K562 (cell line): ENCODE measurements at regions not wholly inside any gene's neighbourhood (a gene's known extent, or its start where the extent isn't known, plus 50 kb on each side); places are given as distances from the start of the nearest gene placed in this dataset.

ENCODE experiments used
- ATAC-seq: fragments of 200-7000 bp; cut with Tn5 transposase; 3 replicates; pipeline ENCODE4 v1.9.1; 2020; ENCODE audit warnings: moderate library complexity
- BruUV-seq: library from RNA; stranded (reverse); fragments of 400-500 nt; replicated peaks from 2 replicates; lab custom pipeline; 2021; lab: Mats Ljungman, UMichigan
- CTCF ChIA-PET: fragments of 300-600 bp; formaldehyde crosslinking; extraction: SDS; loops from one replicate; lab custom pipeline; 2021; ENCODE audit warnings: low intra/inter-chr PET ratio; lab: Yijun Ruan, JAX
- POLR2A ChIA-PET: fragments of 300-600, 350-650 bp; sonication (Branson Sonifier 250); formaldehyde crosslinking; extraction: SDS; loops from one replicate; lab custom pipeline; 2021; ENCODE audit warnings: antibody characterized with exemption, inconsistent platforms; lab: Yijun Ruan, JAX
- DNase-seq, 4 experiments: peaks; one replicate each; pipeline versions ENCODE4 v3.0.0 to v3.0.0-alpha.2; 2011 to 2018; ENCODE audit warnings: low spot score in 3 of 4, mixed read lengths in 3 of 4; ENCODE audit errors: extremely low read depth in 1 of 4
- FAIRE-seq: peaks from 2 replicates; lab custom pipeline; 2011; peaks lifted over from hg19 to GRCh38; lab: Jason Lieb, UNC
- H2AFZ ChIP-seq: 2 replicates; pipeline ENCODE4 v1.6.0; 2011; ENCODE audit warnings: low read depth, low read length, control low read depth, inconsistent platforms
- H3K27ac ChIP-seq: fragments of 200-600 bp; 3 replicates; pipeline ENCODE4 v1.8.0; 2011; ENCODE audit warnings: low read depth, mild to moderate bottlenecking, control low read depth, inconsistent platforms, low read length, moderate library complexity, mixed read lengths; ENCODE audit errors: extremely low read depth
- H3K27me3 ChIP-seq, 2 experiments: fragments of 300-600 bp in 1 of 2; 2 replicates in 1 of 2; 3 replicates in 1 of 2; pipeline versions ENCODE4 v1.6.0 to v1.8.0; 2011; ENCODE audit warnings: inconsistent platforms in 2 of 2, low read length in 2 of 2, mild to moderate bottlenecking in 1 of 2, mixed read lengths in 1 of 2, moderate library complexity in 1 of 2; ENCODE audit not compliant: control insufficient read depth in 2 of 2, insufficient read depth in 2 of 2
- H3K36me3 ChIP-seq: fragments of 300-600 bp; 3 replicates; pipeline ENCODE4 v1.8.0; 2011; ENCODE audit warnings: mild to moderate bottlenecking, low read length, inconsistent platforms; ENCODE audit not compliant: control insufficient read depth, insufficient read depth
- H3K4me1 ChIP-seq, 2 experiments: fragments of 200-600 bp in 1 of 2; replicated peaks in 1 of 2; 2 replicates in 1 of 2; 3 replicates in 1 of 2; pipeline versions ENCODE4 v1.5.1 to v1.8.0; 2011; ENCODE audit warnings: inconsistent platforms in 2 of 2, low read length in 2 of 2, mild to moderate bottlenecking in 1 of 2, mixed read lengths in 1 of 2, moderate library complexity in 1 of 2; ENCODE audit not compliant: control insufficient read depth in 2 of 2, insufficient read depth in 2 of 2
- H3K4me2 ChIP-seq: 2 replicates; pipeline ENCODE4 v1.6.1; 2011; ENCODE audit warnings: low read length, control low read depth, inconsistent platforms, mixed read lengths; ENCODE audit not compliant: insufficient read depth
- H3K4me3 ChIP-seq: fragments of 200-600 bp; sonication (generic), shearing (Covaris generic); 2 replicates; pipeline ENCODE4 v1.5.1; 2016; ENCODE audit warnings: control low read depth, inconsistent platforms
- H3K79me2 ChIP-seq: fragments of 200-600 bp; 3 replicates; pipeline ENCODE4 v1.8.0; 2011; ENCODE audit warnings: low read length, inconsistent platforms; ENCODE audit not compliant: control insufficient read depth, insufficient read depth
- H3K9ac ChIP-seq, 2 experiments: 2 replicates each; pipeline versions ENCODE4 v1.6.0 to v1.6.1; 2011; ENCODE audit warnings: low read depth in 2 of 2, low read length in 2 of 2, control low read depth in 1 of 2, inconsistent platforms in 1 of 2, mild to moderate bottlenecking in 1 of 2, mixed read lengths in 1 of 2; ENCODE audit not compliant: insufficient read depth in 1 of 2
- H3K9me1 ChIP-seq: one replicate; pipeline ENCODE4 v1.6.0; 2011; ENCODE audit warnings: inconsistent platforms, mild to moderate bottlenecking, low read length, moderate library complexity; ENCODE audit not compliant: control insufficient read depth, insufficient read depth
- H3K9me3 ChIP-seq: replicated peaks from 2 replicates; pipeline ENCODE4 v1.5.1; 2011; ENCODE audit warnings: low read depth, low read length, inconsistent platforms; ENCODE audit not compliant: control insufficient read depth, insufficient read depth
- H4K20me1 ChIP-seq: replicated peaks from 2 replicates; pipeline ENCODE4 v1.6.1; 2011; ENCODE audit warnings: low read length, inconsistent platforms, mixed read lengths; ENCODE audit not compliant: control insufficient read depth, insufficient read depth
- BRD9 ChIP-seq: fragments of 450-650 bp; IDR thresholded peaks from 2 replicates; pipeline ENCODE4 v1.6.1; 2018; ENCODE audit warnings: low read depth; ENCODE audit not compliant: partially characterized antibody
- BRF1 ChIP-seq: IDR thresholded peaks from 3 replicates; pipeline ENCODE4 v1.6.1; 2011; ENCODE audit warnings: borderline replicate concordance, mild to moderate bottlenecking; ENCODE audit not compliant: insufficient read length; ENCODE audit errors: extremely low read depth
- DLX4 ChIP-seq: fragments of 250-450 bp; sonication (Bioruptor Pico); IDR thresholded peaks from 2 replicates; pipeline ENCODE4 v1.6.1; 2021; ENCODE audit warnings: mild to moderate bottlenecking
- ETV1 ChIP-seq: fragments of 450-650 bp; conservative IDR thresholded peaks from 2 replicates; pipeline ENCODE4 v1.6.1; 2016; ENCODE audit warnings: missing genetic modification characterization, control low read depth, low read depth, missing compliant biosample characterization
- ILF3 ChIP-seq: fragments of 450-650 bp; IDR thresholded peaks from 2 replicates; pipeline ENCODE4 v1.6.1; 2018; ENCODE audit warnings: antibody characterized with exemption, mild to moderate bottlenecking, moderate library complexity, borderline replicate concordance
- KDM4B ChIP-seq, 2 experiments: fragments of 450-650 bp in 1 of 2; sonication (generic) in 1 of 2; IDR thresholded peaks; 2 replicates each; pipeline ENCODE4 v1.6.1; 2016 to 2017; ENCODE audit warnings: borderline replicate concordance in 2 of 2, antibody characterized with exemption in 1 of 2, low read depth in 1 of 2, mild to moderate bottlenecking in 1 of 2
- OTX1 ChIP-seq: fragments of 450-650 bp; formaldehyde crosslinking; IDR thresholded peaks from 2 replicates; pipeline ENCODE4 v1.4.0; 2022; ENCODE audit warnings: mild to moderate bottlenecking
- PYGO2 ChIP-seq: fragments of 450-650 bp; IDR thresholded peaks from 2 replicates; pipeline ENCODE4 v1.6.1; 2016; ENCODE audit warnings: mild to moderate bottlenecking, missing genetic modification characterization, moderate library complexity, missing compliant biosample characterization
- TARDBP ChIP-seq: fragments of 450-650 bp; IDR thresholded peaks from 2 replicates; pipeline ENCODE4 v1.6.1; 2016
- ZBTB7A ChIP-seq: IDR thresholded peaks from 2 replicates; pipeline ENCODE4 v1.6.1; 2011; ENCODE audit warnings: low read depth, mild to moderate bottlenecking, low read length, moderate library complexity, borderline replicate concordance; ENCODE audit not compliant: control insufficient read depth
- ZNF239 ChIP-seq: fragments of 250-450 bp; sonication (Bioruptor Pico); IDR thresholded peaks from 2 replicates; pipeline ENCODE4 v1.4.0; 2020; ENCODE audit warnings: mild to moderate bottlenecking
- ZNF668 ChIP-seq: fragments of 250-450 bp; sonication (Bioruptor Pico); IDR thresholded peaks from 2 replicates; pipeline ENCODE4 v1.8.0; 2022; ENCODE audit warnings: mild to moderate bottlenecking, inconsistent platforms
- ZNF717 ChIP-seq: fragments of 250-450 bp; sonication (Bioruptor Pico); IDR thresholded peaks from 2 replicates; pipeline ENCODE4 v1.5.0; 2021
- ZNF79 ChIP-seq: fragments of 250-450 bp; sonication (Bioruptor Pico); IDR thresholded peaks from 2 replicates; pipeline ENCODE4 v1.4.0; 2020; ENCODE audit warnings: low read depth, mild to moderate bottlenecking, moderate library complexity
- WGBS: fragments of 100-300 bp; shearing (Covaris generic); methylation state at CpG from one replicate; pipeline ENCODE4 v1.1.6; 2016; ENCODE audit warnings: low coverage, mixed read lengths; ENCODE audit not compliant: insufficient coverage; ENCODE audit errors: missing lambda C conversion rate; 5-methylcytosine and 5-hydroxymethylcytosine counted together
- in situ Hi-C: fragments of 300-500 bp; cut with MboI; formaldehyde crosslinking; loops from 4 replicates; pipeline ENCODE4 v1.15.0; 2018; ENCODE audit warnings: inconsistent platforms, mixed read lengths
- intact Hi-C: fragments of 100-400 bp; cut with micrococcal nuclease; formaldehyde crosslinking; loops from 2 replicates; pipeline ENCODE4 v1.14.2; 2022
- TF ChIP-seq, protein P1 (sequence below): fragments of 450-650 bp; formaldehyde crosslinking; IDR thresholded peaks from 2 replicates; pipeline ENCODE4 v1.4.0; 2020; ENCODE audit warnings: mild to moderate bottlenecking, moderate library complexity
- TF ChIP-seq, protein P2 (sequence below): fragments of 250-450 bp; sonication (Bioruptor Pico); IDR thresholded peaks from 2 replicates; pipeline ENCODE4 v1.8.0; 2022; ENCODE audit warnings: inconsistent platforms
- TF ChIP-seq, protein P3 (sequence below): sonication (generic); formaldehyde crosslinking; IDR thresholded peaks from 2 replicates; pipeline ENCODE4 v1.8.0; 2022; ENCODE audit warnings: mild to moderate bottlenecking, missing genetic modification reagents
- TF ChIP-seq, protein P4 (sequence below): fragments of 200-800 bp; sonication (Bioruptor generic); IDR thresholded peaks from 2 replicates; pipeline ENCODE4 v1.6.1; 2017; ENCODE audit warnings: missing genetic modification characterization, missing compliant biosample characterization

GRCh38 chr5:87094833-87095232 is 172.8 kb upstream of the RASA1 start:
- CTCF ChIA-PET: no interaction called here
- no peaks in the 10 kb centered on the region for H3K27me3 ChIP-seq
- no peak overlapping the region for H2AFZ ChIP-seq
- intact Hi-C loops: no loop called here
- POLR2A ChIA-PET: no interaction called here
- H3K36me3 ChIP-seq: no peaks in the 10 kb centered on the region
- WGBS: 15% methylated on average over 4 of the region's 4 CpGs
- no peaks in the 10 kb centered on the region for H3K4me1 ChIP-seq
- no peaks in the 10 kb centered on the region for H3K9me1 ChIP-seq
- TF ChIP-seq ZNF79 (CRISPR knock-in tag): no peak
- TF ChIP-seq ETV1 (tag): no peak
- TF ChIP-seq ILF3: no peak
- TF ChIP-seq, protein P1, sequence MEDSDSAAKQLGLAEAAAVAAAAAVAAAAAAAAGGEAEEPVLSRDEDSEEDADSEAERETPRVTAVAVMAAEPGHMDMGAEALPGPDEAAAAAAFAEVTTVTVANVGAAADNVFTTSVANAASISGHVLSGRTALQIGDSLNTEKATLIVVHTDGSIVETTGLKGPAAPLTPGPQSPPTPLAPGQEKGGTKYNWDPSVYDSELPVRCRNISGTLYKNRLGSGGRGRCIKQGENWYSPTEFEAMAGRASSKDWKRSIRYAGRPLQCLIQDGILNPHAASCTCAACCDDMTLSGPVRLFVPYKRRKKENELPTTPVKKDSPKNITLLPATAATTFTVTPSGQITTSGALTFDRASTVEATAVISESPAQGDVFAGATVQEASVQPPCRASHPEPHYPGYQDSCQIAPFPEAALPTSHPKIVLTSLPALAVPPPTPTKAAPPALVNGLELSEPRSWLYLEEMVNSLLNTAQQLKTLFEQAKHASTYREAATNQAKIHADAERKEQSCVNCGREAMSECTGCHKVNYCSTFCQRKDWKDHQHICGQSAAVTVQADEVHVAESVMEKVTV: no peak
- TF ChIP-seq OTX1 (CRISPR knock-in tag): no peak
- TF ChIP-seq TARDBP: no peak
- no peak for TF ChIP-seq ZNF668 (CRISPR knock-in tag)
- TF ChIP-seq, protein P2, sequence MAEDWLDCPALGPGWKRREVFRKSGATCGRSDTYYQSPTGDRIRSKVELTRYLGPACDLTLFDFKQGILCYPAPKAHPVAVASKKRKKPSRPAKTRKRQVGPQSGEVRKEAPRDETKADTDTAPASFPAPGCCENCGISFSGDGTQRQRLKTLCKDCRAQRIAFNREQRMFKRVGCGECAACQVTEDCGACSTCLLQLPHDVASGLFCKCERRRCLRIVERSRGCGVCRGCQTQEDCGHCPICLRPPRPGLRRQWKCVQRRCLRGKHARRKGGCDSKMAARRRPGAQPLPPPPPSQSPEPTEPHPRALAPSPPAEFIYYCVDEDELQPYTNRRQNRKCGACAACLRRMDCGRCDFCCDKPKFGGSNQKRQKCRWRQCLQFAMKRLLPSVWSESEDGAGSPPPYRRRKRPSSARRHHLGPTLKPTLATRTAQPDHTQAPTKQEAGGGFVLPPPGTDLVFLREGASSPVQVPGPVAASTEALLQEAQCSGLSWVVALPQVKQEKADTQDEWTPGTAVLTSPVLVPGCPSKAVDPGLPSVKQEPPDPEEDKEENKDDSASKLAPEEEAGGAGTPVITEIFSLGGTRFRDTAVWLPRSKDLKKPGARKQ (CRISPR knock-in tag): no peak
- TF ChIP-seq, protein P3, sequence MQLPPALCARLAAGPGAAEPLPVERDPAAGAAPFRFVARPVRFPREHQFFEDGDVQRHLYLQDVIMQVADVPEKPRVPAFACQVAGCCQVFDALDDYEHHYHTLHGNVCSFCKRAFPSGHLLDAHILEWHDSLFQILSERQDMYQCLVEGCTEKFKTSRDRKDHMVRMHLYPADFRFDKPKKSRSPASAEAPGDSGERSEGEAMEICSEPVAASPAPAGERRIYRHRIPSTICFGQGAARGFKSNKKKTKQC (CRISPR knock-in tag): no peak
- TF ChIP-seq, protein P4, sequence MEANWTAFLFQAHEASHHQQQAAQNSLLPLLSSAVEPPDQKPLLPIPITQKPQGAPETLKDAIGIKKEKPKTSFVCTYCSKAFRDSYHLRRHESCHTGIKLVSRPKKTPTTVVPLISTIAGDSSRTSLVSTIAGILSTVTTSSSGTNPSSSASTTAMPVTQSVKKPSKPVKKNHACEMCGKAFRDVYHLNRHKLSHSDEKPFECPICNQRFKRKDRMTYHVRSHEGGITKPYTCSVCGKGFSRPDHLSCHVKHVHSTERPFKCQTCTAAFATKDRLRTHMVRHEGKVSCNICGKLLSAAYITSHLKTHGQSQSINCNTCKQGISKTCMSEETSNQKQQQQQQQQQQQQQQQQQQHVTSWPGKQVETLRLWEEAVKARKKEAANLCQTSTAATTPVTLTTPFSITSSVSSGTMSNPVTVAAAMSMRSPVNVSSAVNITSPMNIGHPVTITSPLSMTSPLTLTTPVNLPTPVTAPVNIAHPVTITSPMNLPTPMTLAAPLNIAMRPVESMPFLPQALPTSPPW (CRISPR knock-in tag): no peak
- no peak for TF ChIP-seq BRD9
- no peak for TF ChIP-seq PYGO2
- TF ChIP-seq ZNF239: no peak
- no peak for TF ChIP-seq DLX4 (CRISPR knock-in tag)
- TF ChIP-seq KDM4B (IDR thresholded peaks at IDR 0.05; ENCODE audit: borderline replicate concordance in 2 of 2, low read depth in 1 of 2): no peak
- no peak for TF ChIP-seq ZBTB7A
- no peak for TF ChIP-seq BRF1
- TF ChIP-seq ZNF717: no peak
- TF ChIP-seq, all 486 proteins: peak for 0
- Histone ChIP-seq H3K79me2 (no peaks in the 10 kb centered on the region), H4K20me1 (no peaks in the 10 kb centered on the region), H3K9me3 (no peaks in the 10 kb centered on the region), H3K4me2 (no peak overlapping the region), H3K4me3 (no peak overlapping the region), H3K9ac (no peak overlapping the region), H3K27ac (no peak overlapping the region)
- ATAC-seq: no peak
- in situ Hi-C loops: no loop called here
- FAIRE-seq: no peak
- no peak for DNase-seq
- no TSS peak for BruUV-seq
